OCI-LY7 (cell line): ENCODE measurements at regions not wholly inside any gene's neighbourhood (a gene's known extent, or its start where the extent isn't known, plus 50 kb on each side); places are given as distances from the start of the nearest gene placed in this dataset.

ENCODE experiments used
- BruUV-seq: library from RNA; stranded (reverse); fragments of 400-500 nt; replicated peaks from 2 replicates; lab custom pipeline; 2021; lab: Mats Ljungman, UMichigan
- CTCF ChIA-PET: fragments of 300-600 bp; sonication (Branson Sonifier 250); formaldehyde crosslinking; loops from one replicate; lab custom pipeline; 2022; ENCODE audit warnings: antibody characterized with exemption; ENCODE audit not compliant: unreplicated experiment; lab: Charles Lee
- POLR2A ChIA-PET: fragments of 300-600 bp; sonication (Branson Sonifier 250); formaldehyde crosslinking; loops from one replicate; lab custom pipeline; 2022; ENCODE audit warnings: antibody characterized with exemption; lab: Charles Lee
- DNase-seq: peaks from one replicate; pipeline ENCODE4 v3.0.0-alpha.2; 2015; ENCODE audit warnings: low spot score
- H2AFZ ChIP-seq: fragments of 200-600 bp; sonication (generic), shearing (Covaris generic); 2 replicates; pipeline ENCODE4 v1.6.1; 2014; ENCODE audit warnings: mild to moderate bottlenecking, antibody characterized with exemption, low read length, moderate library complexity
- H3K27ac ChIP-seq: fragments of 200-600 bp; sonication (generic); 2 replicates; pipeline ENCODE4 v1.5.1; 2014; ENCODE audit warnings: mixed run types, low read depth, mild to moderate bottlenecking, moderate library complexity, low read length, inconsistent platforms; ENCODE audit not compliant: poor library complexity, severe bottlenecking
- H3K36me3 ChIP-seq: fragments of 200-600 bp; sonication (generic); 2 replicates; pipeline ENCODE4 v1.6.1; 2014; ENCODE audit warnings: mild to moderate bottlenecking, antibody characterized with exemption, low read length, moderate library complexity, mixed read lengths; ENCODE audit not compliant: insufficient read depth
- H3K4me1 ChIP-seq: fragments of 200-600 bp; sonication (generic); 2 replicates; pipeline ENCODE4 v1.5.1; 2014; ENCODE audit warnings: mild to moderate bottlenecking, low read length; ENCODE audit not compliant: insufficient read depth, poor library complexity, severe bottlenecking
- H3K4me2 ChIP-seq: fragments of 200-600 bp; sonication (generic); 2 replicates; pipeline ENCODE4 v1.6.1; 2014; ENCODE audit warnings: mild to moderate bottlenecking, low read length
- H3K4me3 ChIP-seq: fragments of 200-600 bp; sonication (generic); 2 replicates; pipeline ENCODE4 v1.5.1; 2014; ENCODE audit warnings: mild to moderate bottlenecking, low read depth, low read length; ENCODE audit not compliant: poor library complexity, severe bottlenecking
- H3K79me2 ChIP-seq: fragments of 200-600 bp; sonication (generic); 2 replicates; pipeline ENCODE4 v1.6.1; 2016; ENCODE audit warnings: low read depth, mild to moderate bottlenecking, low read length, moderate library complexity, mixed read lengths; ENCODE audit not compliant: insufficient read depth
- H3K9me2 ChIP-seq: fragments of 200-600 bp; sonication (generic); 2 replicates; pipeline ENCODE4 v1.6.1; 2016; ENCODE audit warnings: mild to moderate bottlenecking, low read length, mixed read lengths; ENCODE audit not compliant: insufficient read depth
- H3K9me3 ChIP-seq: fragments of 200-600 bp; sonication (generic); 2 replicates; pipeline ENCODE4 v1.6.1; 2014; ENCODE audit warnings: mild to moderate bottlenecking, mixed run types, low read length, mixed read lengths
- H4K20me1 ChIP-seq: fragments of 200-600 bp; sonication (generic); 2 replicates; pipeline ENCODE4 v1.6.1; 2014; ENCODE audit warnings: mild to moderate bottlenecking, antibody characterized with exemption, low read length, moderate library complexity, mixed read lengths; ENCODE audit not compliant: insufficient read depth
- EZH2phosphoT487 ChIP-seq: fragments of 200-600 bp; sonication (generic); IDR thresholded peaks from 2 replicates; pipeline ENCODE4 v1.6.1; 2018; ENCODE audit warnings: low read depth, borderline replicate concordance, mild to moderate bottlenecking, mixed run types, antibody characterized with exemption, low read length, moderate library complexity, mixed read lengths
- intact Hi-C: fragments of 100-400 bp; cut with micrococcal nuclease; formaldehyde crosslinking; loops from one replicate; pipeline ENCODE4 v1.10.0; 2022; ENCODE audit not compliant: unreplicated experiment
- TF ChIP-seq, protein P1 (sequence below): fragments of 200-600 bp; sonication (generic); conservative IDR thresholded peaks from 2 replicates; pipeline ENCODE4 v1.5.1; 2014; ENCODE audit warnings: mild to moderate bottlenecking, antibody characterized with exemption, low read length, moderate library complexity, mixed read lengths

GRCh38 chr4:8770518-8771257 lies 101.0 kb downstream of the HMX1 start:
- Histone ChIP-seq H2AFZ (no peak overlapping the region), H3K27ac (no peak overlapping the region), H3K4me2 (no peak overlapping the region), H3K9me3 (no peaks in the 10 kb centered on the region), H3K4me1 (no peaks in the 10 kb centered on the region), H3K36me3 (no peaks in the 10 kb centered on the region), H3K9me2 (no peaks in the 10 kb centered on the region), H3K79me2 (no peaks in the 10 kb centered on the region), H3K4me3 (no peak overlapping the region), H4K20me1 (no peaks in the 10 kb centered on the region)
- no peak for TF ChIP-seq EZH2phosphoT487
- TF ChIP-seq, protein P1, sequence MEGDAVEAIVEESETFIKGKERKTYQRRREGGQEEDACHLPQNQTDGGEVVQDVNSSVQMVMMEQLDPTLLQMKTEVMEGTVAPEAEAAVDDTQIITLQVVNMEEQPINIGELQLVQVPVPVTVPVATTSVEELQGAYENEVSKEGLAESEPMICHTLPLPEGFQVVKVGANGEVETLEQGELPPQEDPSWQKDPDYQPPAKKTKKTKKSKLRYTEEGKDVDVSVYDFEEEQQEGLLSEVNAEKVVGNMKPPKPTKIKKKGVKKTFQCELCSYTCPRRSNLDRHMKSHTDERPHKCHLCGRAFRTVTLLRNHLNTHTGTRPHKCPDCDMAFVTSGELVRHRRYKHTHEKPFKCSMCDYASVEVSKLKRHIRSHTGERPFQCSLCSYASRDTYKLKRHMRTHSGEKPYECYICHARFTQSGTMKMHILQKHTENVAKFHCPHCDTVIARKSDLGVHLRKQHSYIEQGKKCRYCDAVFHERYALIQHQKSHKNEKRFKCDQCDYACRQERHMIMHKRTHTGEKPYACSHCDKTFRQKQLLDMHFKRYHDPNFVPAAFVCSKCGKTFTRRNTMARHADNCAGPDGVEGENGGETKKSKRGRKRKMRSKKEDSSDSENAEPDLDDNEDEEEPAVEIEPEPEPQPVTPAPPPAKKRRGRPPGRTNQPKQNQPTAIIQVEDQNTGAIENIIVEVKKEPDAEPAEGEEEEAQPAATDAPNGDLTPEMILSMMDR, result no peak
- intact Hi-C loops, result no loop called here
- POLR2A ChIA-PET, result no interaction called here
- CTCF ChIA-PET, result no interaction called here
- no TSS peak for BruUV-seq
- DNase-seq, result no peak

DNA sequence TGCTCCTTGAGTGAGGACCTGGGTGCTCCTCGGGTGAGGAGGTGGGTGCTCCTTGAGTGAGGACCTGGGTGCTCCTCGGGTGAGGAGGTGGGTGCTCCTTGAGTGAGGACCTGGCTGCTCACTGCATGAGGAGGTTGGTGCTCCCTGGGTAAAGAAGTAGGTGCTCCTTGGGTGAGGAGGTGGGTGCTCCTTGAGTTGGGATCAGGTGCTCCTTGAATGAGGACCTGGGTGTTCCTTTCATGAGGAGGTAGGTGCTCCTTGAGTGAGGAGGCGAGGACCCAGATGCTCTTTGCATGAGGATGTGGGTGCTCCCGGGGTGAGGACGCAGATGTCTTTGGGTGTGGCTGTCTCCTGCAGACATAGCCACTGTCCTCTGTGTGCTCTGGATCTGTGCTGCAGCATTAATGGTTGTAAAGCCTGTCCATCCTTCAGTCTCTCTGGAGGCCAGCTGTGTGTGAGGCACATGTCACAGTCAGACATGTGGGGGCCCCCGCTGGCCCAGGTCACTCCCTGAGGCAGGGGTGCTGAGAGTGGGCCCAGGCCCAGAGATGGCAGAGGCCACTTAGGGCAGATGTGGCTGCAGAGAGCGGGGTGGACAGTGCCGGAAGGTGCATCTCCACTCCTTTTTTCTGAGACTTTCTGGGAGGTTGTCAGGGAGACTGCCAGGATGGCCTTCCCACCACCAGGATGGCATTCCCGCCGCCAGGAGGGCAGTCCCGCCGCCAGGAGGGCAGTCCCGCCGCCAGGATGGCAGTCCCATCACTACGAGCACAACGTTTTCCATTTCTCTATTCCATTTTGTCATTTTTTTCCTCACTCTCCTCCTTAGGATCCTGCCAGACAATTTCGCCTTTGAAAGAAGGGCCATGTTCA lies 101.8 kb downstream of the HMX1 start:
- Histone ChIP-seq H3K9me3 (no peaks in the 10 kb centered on the region), H4K20me1 (no peaks in the 10 kb centered on the region), H3K79me2 (no peaks in the 10 kb centered on the region), H3K4me1 (no peaks in the 10 kb centered on the region), H3K27ac (no peak overlapping the region), H3K4me3 (no peak overlapping the region), H3K9me2 (no peaks in the 10 kb centered on the region), H3K36me3 (no peaks in the 10 kb centered on the region), H3K4me2 (no peak overlapping the region), H2AFZ (no peak overlapping the region)
- no TSS peak for BruUV-seq
- CTCF ChIA-PET, result no interaction called here
- TF ChIP-seq, protein P1, result no peak
- no peak for TF ChIP-seq EZH2phosphoT487
- intact Hi-C loops, result no loop called here
- no peak for DNase-seq
- POLR2A ChIA-PET, result no interaction called here
